Mucosa of stomach (tissue), 1 donor: ENCODE measurements at regions not wholly inside any gene's neighbourhood (a gene's known extent, or its start where the extent isn't known, plus 50 kb on each side); places are given as distances from the start of the nearest gene placed in this dataset.

Experiments used
- H3K27me3 ChIP-seq: one replicate; pipeline ENCODE4 v1.7.0; 2013; ENCODE audit warnings: mild to moderate bottlenecking, low read length; ENCODE audit not compliant: control insufficient read depth, insufficient read depth
- H3K36me3 ChIP-seq: one replicate; pipeline ENCODE4 v1.7.0; 2013; ENCODE audit warnings: low read length; ENCODE audit not compliant: control insufficient read depth, insufficient read depth
- H3K4me1 ChIP-seq: one replicate; pipeline ENCODE4 v1.7.0; 2013; ENCODE audit warnings: mild to moderate bottlenecking, low read length; ENCODE audit not compliant: control insufficient read depth, insufficient read depth
- H3K4me3 ChIP-seq: one replicate; pipeline ENCODE4 v1.7.0; 2013; ENCODE audit warnings: low read length
- H3K9ac ChIP-seq: one replicate; pipeline ENCODE4 v1.7.0; 2013; ENCODE audit warnings: mild to moderate bottlenecking, low read length, moderate library complexity
- H3K9me3 ChIP-seq: one replicate; pipeline ENCODE4 v1.7.0; 2013; ENCODE audit warnings: mild to moderate bottlenecking, low read length, moderate library complexity; ENCODE audit not compliant: control insufficient read depth
- donor health status: Pancreatic carcinoma.

GRCh38 chr1:38204698-38205097 is 158.1 kb upstream of the POU3F1 start:
- H3K4me1 ChIP-seq = no peaks in the 10 kb centered on the region
- no peaks in the 10 kb centered on the region for H3K36me3 ChIP-seq
- H3K9me3 ChIP-seq = no peaks in the 10 kb centered on the region
- no peak overlapping the region for H3K9ac ChIP-seq
- no peak overlapping the region for H3K4me3 ChIP-seq
- H3K27me3 ChIP-seq = no peaks in the 10 kb centered on the region

DNA sequence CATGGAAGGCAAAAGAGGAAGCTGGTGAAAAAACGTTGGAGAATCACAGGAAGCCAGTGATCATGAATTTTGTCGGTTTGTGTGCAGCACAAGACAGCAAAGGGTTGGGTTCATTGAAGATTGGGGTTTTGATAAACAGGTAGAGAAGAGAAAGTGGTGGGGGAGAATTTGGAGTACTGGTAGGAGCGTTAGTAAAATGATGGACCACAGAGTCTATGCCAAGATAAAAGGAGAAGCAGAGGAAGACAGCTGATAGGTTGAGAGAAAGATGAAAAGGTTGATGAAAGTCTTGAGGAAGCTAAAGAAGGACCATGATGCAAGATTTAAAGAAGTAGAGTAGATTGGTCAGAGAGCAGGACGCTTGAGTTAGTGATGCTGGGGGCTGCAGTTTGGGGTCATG is 156.8 kb upstream of the POU3F1 start:
- Histone ChIP-seq H3K36me3 (no peaks in the 10 kb centered on the region), H3K4me3 (no peak overlapping the region), H3K27me3 (no peaks in the 10 kb centered on the region), H3K4me1 (no peaks in the 10 kb centered on the region), H3K9me3 (no peaks in the 10 kb centered on the region), H3K9ac (no peak overlapping the region)

DNA sequence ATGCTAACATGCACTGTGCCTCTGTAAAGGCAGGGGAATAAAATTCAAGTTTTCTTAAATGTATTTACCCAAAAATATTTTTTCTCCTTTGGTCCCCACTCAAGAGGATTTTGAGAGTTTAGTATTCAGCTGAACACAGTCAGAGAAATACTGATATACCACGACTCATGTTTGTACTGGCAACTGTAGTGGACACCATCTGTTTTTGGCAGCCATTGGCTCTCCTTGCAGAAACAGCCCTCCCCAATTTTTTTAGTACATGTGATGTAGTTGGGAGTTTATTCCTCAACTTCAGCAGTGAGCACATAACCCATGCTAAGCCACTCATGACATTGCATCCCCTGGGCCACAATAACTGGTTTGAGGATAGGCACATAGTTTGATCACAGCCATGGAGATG is 154.8 kb upstream of the POU3F1 start:
- Histone ChIP-seq H3K9ac (no peak overlapping the region), H3K36me3 (no peaks in the 10 kb centered on the region), H3K4me3 (no peak overlapping the region), H3K27me3 (no peaks in the 10 kb centered on the region), H3K4me1 (no peaks in the 10 kb centered on the region), H3K9me3 (no peaks in the 10 kb centered on the region)

DNA sequence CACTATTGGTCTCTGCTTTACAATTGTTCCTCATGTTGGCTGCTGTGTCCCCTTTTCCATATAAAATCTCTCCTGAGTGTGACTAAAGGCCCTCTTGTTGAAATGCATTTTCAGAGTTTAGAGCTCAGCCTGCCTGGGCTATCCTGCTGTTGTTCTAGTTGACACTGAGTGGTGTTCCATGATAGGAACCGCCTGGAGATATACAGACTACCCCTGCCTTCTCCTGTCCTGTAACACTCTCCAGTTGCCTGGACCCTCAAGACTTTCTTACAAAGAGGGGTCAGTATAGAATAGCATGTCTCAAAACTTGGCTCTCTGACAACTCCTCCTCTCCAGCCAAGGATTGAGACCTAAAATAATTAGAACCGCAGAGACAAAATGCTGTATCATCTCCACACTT is 152.0 kb upstream of the POU3F1 start:
- Histone ChIP-seq H3K4me3 (no peak overlapping the region), H3K36me3 (no peaks in the 10 kb centered on the region), H3K9ac (no peak overlapping the region), H3K9me3 (no peaks in the 10 kb centered on the region), H3K4me1 (no peaks in the 10 kb centered on the region), H3K27me3 (no peaks in the 10 kb centered on the region)

DNA sequence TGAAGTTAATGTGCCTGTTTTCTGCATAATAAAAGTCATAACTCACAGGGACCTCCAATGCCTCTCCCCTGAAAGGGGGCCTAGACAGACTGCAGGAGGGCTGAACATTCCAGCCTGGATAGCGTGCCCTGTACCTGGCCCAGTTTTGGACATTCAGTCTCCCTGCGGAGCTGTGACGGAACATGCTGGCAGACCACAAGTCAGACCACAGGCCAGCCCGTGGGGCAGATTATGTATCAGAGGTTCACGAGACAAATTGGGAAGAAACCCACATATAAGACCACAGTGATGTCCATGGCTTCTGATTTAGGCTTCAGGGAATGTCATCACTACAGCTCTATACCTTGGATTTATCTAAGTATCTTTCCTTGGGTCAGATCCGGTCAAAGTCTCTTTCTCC is 151.5 kb upstream of the POU3F1 start:
- Histone ChIP-seq H3K4me3 (no peak overlapping the region), H3K4me1 (no peaks in the 10 kb centered on the region), H3K36me3 (no peaks in the 10 kb centered on the region), H3K9me3 (no peaks in the 10 kb centered on the region), H3K9ac (no peak overlapping the region), H3K27me3 (no peaks in the 10 kb centered on the region)

GRCh38 chr1:38197312-38198061 is 150.9 kb upstream of the POU3F1 start:
- H3K4me1 ChIP-seq = no peaks in the 10 kb centered on the region
- no peak overlapping the region for H3K4me3 ChIP-seq
- H3K9me3 ChIP-seq = no peaks in the 10 kb centered on the region
- H3K27me3 ChIP-seq = no peaks in the 10 kb centered on the region
- no peaks in the 10 kb centered on the region for H3K36me3 ChIP-seq
- H3K9ac ChIP-seq = no peak overlapping the region

GRCh38 chr1:38194472-38194871 is 147.9 kb upstream of the POU3F1 start:
- no peaks in the 10 kb centered on the region for H3K36me3 ChIP-seq
- no peaks in the 10 kb centered on the region for H3K27me3 ChIP-seq
- H3K4me1 ChIP-seq = no peaks in the 10 kb centered on the region
- no peak overlapping the region for H3K9ac ChIP-seq
- H3K4me3 ChIP-seq = no peak overlapping the region
- no peaks in the 10 kb centered on the region for H3K9me3 ChIP-seq

DNA sequence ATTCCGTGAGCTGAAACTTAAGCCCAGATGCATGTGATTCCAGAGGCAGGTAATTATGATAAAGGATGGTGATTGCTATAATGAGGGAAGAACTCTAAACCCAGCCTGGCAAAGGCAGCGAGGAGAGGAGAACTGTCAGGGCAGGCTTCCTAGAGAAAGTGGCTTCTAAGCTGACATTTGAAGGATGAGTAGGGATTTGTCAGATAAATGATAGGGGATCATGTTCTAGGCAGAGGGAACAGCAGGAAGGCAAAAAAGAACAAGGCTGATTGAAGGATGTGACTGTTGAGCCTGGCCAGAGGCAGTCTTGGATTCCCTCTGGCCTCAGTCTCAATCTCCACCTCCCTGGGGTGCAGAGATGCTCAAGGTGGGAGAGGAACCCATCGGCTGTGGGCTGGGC is 146.4 kb upstream of the POU3F1 start:
- no peaks in the 10 kb centered on the region for H3K4me1 ChIP-seq
- no peaks in the 10 kb centered on the region for H3K36me3 ChIP-seq
- H3K4me3 ChIP-seq = no peak overlapping the region
- H3K9ac ChIP-seq = no peak overlapping the region
- H3K27me3 ChIP-seq = no peaks in the 10 kb centered on the region
- no peaks in the 10 kb centered on the region for H3K9me3 ChIP-seq

DNA sequence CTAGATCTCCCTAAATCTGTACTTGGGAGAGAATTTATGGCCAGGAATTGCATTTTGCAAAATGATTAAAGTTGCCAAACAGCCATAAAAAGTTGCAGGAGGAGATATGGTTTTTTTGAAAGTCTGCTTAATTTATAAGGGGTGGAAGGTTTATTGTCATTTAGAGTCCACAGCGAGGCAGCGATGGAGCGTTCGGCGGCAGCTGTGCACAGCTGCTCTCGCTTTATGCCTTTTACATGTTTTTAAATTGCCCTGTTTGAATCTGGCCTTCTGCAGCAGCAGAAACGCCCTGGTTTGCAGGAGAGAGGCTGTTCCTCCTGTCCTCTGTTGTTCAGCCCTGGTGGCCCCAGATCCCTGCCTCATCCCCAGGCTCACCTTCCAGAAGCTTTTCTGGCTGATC is 144.9 kb upstream of the POU3F1 start:
- Histone ChIP-seq H3K9ac (no peak overlapping the region), H3K36me3 (no peaks in the 10 kb centered on the region), H3K4me1 (no peaks in the 10 kb centered on the region), H3K27me3 (no peaks in the 10 kb centered on the region), H3K9me3 (no peaks in the 10 kb centered on the region), H3K4me3 (no peak overlapping the region)

DNA sequence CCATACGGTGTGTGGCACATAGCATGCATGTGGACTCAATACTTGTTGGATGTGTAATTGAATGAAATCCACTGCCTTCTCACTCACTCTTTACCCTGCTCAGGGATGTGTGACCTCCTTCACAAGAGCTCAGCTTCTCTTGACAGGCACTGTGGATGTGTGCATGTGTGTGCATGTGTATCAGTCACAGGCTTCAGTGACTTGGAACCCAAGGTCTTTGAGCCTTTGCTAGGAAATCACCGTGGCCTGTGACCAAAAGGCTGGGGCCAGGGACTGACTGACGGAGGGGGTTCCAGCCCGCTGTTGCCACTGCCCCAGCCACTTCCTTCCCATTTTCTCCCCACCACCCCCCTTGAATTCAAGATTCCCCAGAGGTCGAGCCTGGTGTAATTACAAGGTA is 144.4 kb upstream of the POU3F1 start:
- Histone ChIP-seq H3K36me3 (no peaks in the 10 kb centered on the region), H3K4me1 (no peaks in the 10 kb centered on the region), H3K9ac (no peak overlapping the region), H3K4me3 (no peak overlapping the region), H3K27me3 (no peaks in the 10 kb centered on the region), H3K9me3 (no peaks in the 10 kb centered on the region)

DNA sequence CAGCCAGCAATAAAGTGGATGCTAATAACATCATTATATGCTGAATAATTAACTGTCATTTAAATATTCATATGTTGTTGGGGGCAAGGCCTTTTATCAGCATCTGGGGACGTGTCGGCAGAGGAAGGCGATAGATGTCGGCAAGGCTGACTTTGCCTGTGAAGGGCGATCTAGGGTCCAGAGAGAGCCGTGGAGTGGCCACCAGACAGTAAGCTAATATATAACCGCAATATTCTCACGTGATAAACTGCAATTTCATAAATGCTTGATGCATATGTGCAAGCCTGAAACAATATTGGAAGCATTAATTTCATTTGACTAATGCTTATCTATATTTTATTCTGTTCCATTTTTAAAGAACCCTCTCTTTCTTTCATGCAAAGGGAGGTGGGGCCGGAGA is 141.0 kb upstream of the POU3F1 start:
- Histone ChIP-seq H3K36me3 (no peaks in the 10 kb centered on the region), H3K9ac (no peak overlapping the region), H3K9me3 (no peaks in the 10 kb centered on the region), H3K27me3 (peaks cover 3% of the 10 kb centered on the region), H3K4me3 (no peak overlapping the region), H3K4me1 (no peaks in the 10 kb centered on the region)

- Histone ChIP-seq H3K9me3 (no peaks in the 10 kb centered on the region), H3K4me3 (no peak overlapping the region), H3K27me3 (peaks cover 3% of the 10 kb centered on the region), H3K4me1 (no peaks in the 10 kb centered on the region), H3K9ac (no peak overlapping the region), H3K36me3 (no peaks in the 10 kb centered on the region)
These were observed 140.0 kb upstream of the POU3F1 start for GRCh38 chr1:38186566-38186965.

DNA sequence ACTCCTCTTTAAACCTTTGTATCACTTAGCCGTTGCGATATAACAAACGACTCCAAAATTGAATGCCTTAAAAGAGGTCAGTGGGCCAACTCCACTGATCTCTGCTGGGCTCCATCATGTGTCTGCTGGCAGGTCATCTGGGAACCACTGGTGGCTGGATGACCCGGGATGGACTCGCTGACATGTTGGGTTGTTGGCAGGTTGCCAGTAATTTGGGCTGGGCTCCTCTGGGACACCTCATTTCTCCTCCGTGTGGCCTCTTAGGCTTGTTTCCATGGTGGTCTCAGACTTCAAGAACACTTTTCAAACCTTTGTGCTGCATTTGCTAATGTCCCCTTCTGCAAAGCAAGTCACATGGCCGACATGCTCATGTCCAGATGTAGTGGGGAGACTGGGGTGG is 139.3 kb upstream of the POU3F1 start:
- Histone ChIP-seq H3K9me3 (no peaks in the 10 kb centered on the region), H3K9ac (no peak overlapping the region), H3K27me3 (peaks cover 3% of the 10 kb centered on the region), H3K4me3 (no peak overlapping the region), H3K4me1 (no peaks in the 10 kb centered on the region), H3K36me3 (no peaks in the 10 kb centered on the region)
